ENCODE measurements at regions not wholly inside any gene's neighbourhood (a gene's known extent, or its start where the extent isn't known, plus 50 kb on each side); places are given as distances from the start of the nearest gene placed in this dataset.

GRCh38 chr14:101113108-101113612 is 209.6 kb upstream of the RTL1 start:
- peaks cover 4% of the 10 kb centered on the region for H3K27me3 ChIP-seq (replicated peaks; ENCODE audit: insufficient read depth)
- TF ChIP-seq POLR2A (IDR thresholded peaks at IDR 0.05) (no peak), POLR2AphosphoS5 (IDR thresholded peaks at IDR 0.05) (no peak), CTCF (IDR thresholded peaks at IDR 0.05) (no peak)
- no peaks in the 10 kb centered on the region for H3K4me1 ChIP-seq (replicated peaks)
- 91% methylated on average over 9 of the region's 9 CpGs for WGBS
- no peak overlapping the region for H3K4me3 ChIP-seq
- no peaks in the 10 kb centered on the region for H3K36me3 ChIP-seq
- H3K9me3 ChIP-seq: no peaks in the 10 kb centered on the region
- DNase-seq (ENCODE audit: low spot score): no peak
- intact Hi-C loops (cut with DNase I): no loop called here
- no peak overlapping the region for H3K27ac ChIP-seq

- Histone ChIP-seq H3K36me3 (no peaks in the 10 kb centered on the region), H3K4me1 (replicated peaks) (no peaks in the 10 kb centered on the region), H3K27me3 (replicated peaks; ENCODE audit: insufficient read depth) (peaks cover 4% of the 10 kb centered on the region), H3K9me3 (no peaks in the 10 kb centered on the region), H3K27ac (no peak overlapping the region), H3K4me3 (no peak overlapping the region)
- TF ChIP-seq POLR2A (IDR thresholded peaks at IDR 0.05): no peak
- TF ChIP-seq POLR2AphosphoS5 (IDR thresholded peaks at IDR 0.05): no peak
- no peak for TF ChIP-seq CTCF (IDR thresholded peaks at IDR 0.05)
- WGBS: 84% methylated on average over 12 of the region's 16 CpGs
- intact Hi-C loops (cut with DNase I): no loop called here
- no peak for DNase-seq (ENCODE audit: low spot score)
Measured at GRCh38 chr14:101113835-101114725, 210.6 kb upstream of the RTL1 start.

- H3K36me3 ChIP-seq: no peaks in the 10 kb centered on the region
- H3K9me3 ChIP-seq: no peaks in the 10 kb centered on the region
- H3K4me3 ChIP-seq: no peak overlapping the region
- intact Hi-C loops (cut with DNase I): no loop called here
- no peaks in the 10 kb centered on the region for H3K4me1 ChIP-seq (replicated peaks)
- DNase-seq (ENCODE audit: low spot score): no peak
- no peak overlapping the region for H3K27ac ChIP-seq
- TF ChIP-seq CTCF (IDR thresholded peaks at IDR 0.05) (no peak), POLR2AphosphoS5 (IDR thresholded peaks at IDR 0.05) (no peak), POLR2A (IDR thresholded peaks at IDR 0.05) (no peak)
- 92% methylated on average over 19 of the region's 19 CpGs for WGBS
- peaks cover 4% of the 10 kb centered on the region for H3K27me3 ChIP-seq (replicated peaks; ENCODE audit: insufficient read depth)
Measured at GRCh38 chr14:101114726-101115515, 211.4 kb upstream of the RTL1 start.

- intact Hi-C loops (cut with DNase I): no loop called here
- 86% methylated on average over 8 of the region's 8 CpGs for WGBS
- H3K9me3 ChIP-seq: no peaks in the 10 kb centered on the region
- no peaks in the 10 kb centered on the region for H3K36me3 ChIP-seq
- no peaks in the 10 kb centered on the region for H3K4me1 ChIP-seq (replicated peaks)
- H3K27ac ChIP-seq: no peak overlapping the region
- H3K27me3 ChIP-seq (replicated peaks; ENCODE audit: insufficient read depth): peaks cover 4% of the 10 kb centered on the region
- no peak for TF ChIP-seq POLR2AphosphoS5 (IDR thresholded peaks at IDR 0.05)
- no peak for TF ChIP-seq CTCF (IDR thresholded peaks at IDR 0.05)
- no peak for TF ChIP-seq POLR2A (IDR thresholded peaks at IDR 0.05)
- no peak overlapping the region for H3K4me3 ChIP-seq
- DNase-seq (ENCODE audit: low spot score): no peak
Measured at GRCh38 chr14:101115652-101116051, 212.1 kb upstream of the RTL1 start.

All from prostate gland (tissue), 2 donors.